Endothelial cell of umbilical vein (primary cell): ENCODE measurements at regions not wholly inside any gene's neighbourhood (a gene's known extent, or its start where the extent isn't known, plus 50 kb on each side); places are given as distances from the start of the nearest gene placed in this dataset.
"Not testable (repeated sequence)": the region's sequence is repeated elsewhere in the genome, so short reads cannot be mapped to it uniquely, and the experiment has no call there.

ENCODE experiments used
- BruUV-seq: library from RNA; stranded (reverse); fragments of 400-500 nt; replicated peaks from 2 replicates; lab custom pipeline; 2021; lab: Mats Ljungman, UMichigan
- CTCF ChIA-PET: fragments of 300-600, 350-600 bp; sonication (Branson Sonifier 250); formaldehyde crosslinking; loops from one replicate; lab custom pipeline; 2021; ENCODE audit warnings: antibody characterized with exemption, inconsistent platforms; lab: Charles Lee
- POLR2A ChIA-PET: fragments of 300-600, 350-600 bp; sonication (Branson Sonifier 250); formaldehyde crosslinking; loops from one replicate; lab custom pipeline; 2021; ENCODE audit warnings: antibody characterized with exemption, inconsistent platforms; lab: Charles Lee
- DNase-seq: peaks from one replicate; pipeline ENCODE4 v3.0.0-alpha.2; 2011; ENCODE audit warnings: low read depth, low spot score
- FAIRE-seq: peaks from 2 replicates; lab custom pipeline; 2011; peaks lifted over from hg19 to GRCh38; lab: Jason Lieb, UNC
- H2AFZ ChIP-seq: 2 replicates; pipeline ENCODE4 v1.6.0; 2012; ENCODE audit warnings: low read depth, low read length, control low read depth, inconsistent platforms
- H3K27ac ChIP-seq: 2 replicates; pipeline ENCODE4 v1.5.1; 2011; ENCODE audit warnings: low read depth, mild to moderate bottlenecking, control low read depth, low read length, moderate library complexity; ENCODE audit not compliant: insufficient read depth
- H3K27me3 ChIP-seq, 2 experiments: 2 replicates each; pipeline versions ENCODE4 v1.6.0 to v1.6.1; 2011; ENCODE audit warnings: low read length in 2 of 2, mixed read lengths in 1 of 2; ENCODE audit not compliant: control insufficient read depth in 2 of 2, insufficient read depth in 2 of 2
- H3K36me3 ChIP-seq, 2 experiments: 2 replicates in 1 of 2; 3 replicates in 1 of 2; pipeline ENCODE4 v1.5.1; 2011; ENCODE audit warnings: low read length in 2 of 2, mild to moderate bottlenecking in 1 of 2, moderate library complexity in 1 of 2; ENCODE audit not compliant: control insufficient read depth in 2 of 2, insufficient read depth in 2 of 2; ENCODE audit errors: extremely low read depth in 1 of 2
- H3K4me1 ChIP-seq: 3 replicates; pipeline ENCODE4 v1.5.1; 2011; ENCODE audit warnings: mild to moderate bottlenecking, low read length; ENCODE audit not compliant: control insufficient read depth, insufficient read depth; ENCODE audit errors: extremely low read depth
- H3K4me2 ChIP-seq: 2 replicates; pipeline ENCODE4 v1.6.1; 2011; ENCODE audit warnings: low read length, control low read depth, mixed read lengths; ENCODE audit not compliant: insufficient read depth
- H3K4me3 ChIP-seq, 3 experiments: fragments of 200-600 bp in 1 of 3; sonication (generic), shearing (Covaris generic) in 1 of 3; replicated peaks in 1 of 3; 2 replicates each; pipeline ENCODE4 v1.5.1; 2011 to 2016; ENCODE audit warnings: control low read depth in 3 of 3, low read length in 3 of 3, mild to moderate bottlenecking in 2 of 3, inconsistent platforms in 1 of 3, low read depth in 1 of 3, moderate library complexity in 1 of 3; ENCODE audit not compliant: insufficient read depth in 1 of 3
- H3K79me2 ChIP-seq: 2 replicates; pipeline ENCODE4 v1.6.0; 2012; ENCODE audit warnings: low read length, inconsistent platforms; ENCODE audit not compliant: control insufficient read depth, insufficient read depth
- H3K9ac ChIP-seq: replicated peaks from 2 replicates; pipeline ENCODE3; 2011; ENCODE audit warnings: low read length, control low read depth; ENCODE audit not compliant: insufficient read depth; ENCODE audit errors: extremely low read depth
- H3K9me1 ChIP-seq: replicated peaks from 3 replicates; pipeline ENCODE4 v1.6.0; 2011; ENCODE audit warnings: mild to moderate bottlenecking, low read length; ENCODE audit not compliant: control insufficient read depth, insufficient read depth; ENCODE audit errors: extremely low read depth
- H3K9me3 ChIP-seq: replicated peaks from 2 replicates; pipeline ENCODE4 v1.5.1; 2012; ENCODE audit warnings: low read length, inconsistent platforms; ENCODE audit not compliant: control insufficient read depth, insufficient read depth
- H4K20me1 ChIP-seq: replicated peaks from 2 replicates; pipeline ENCODE3; 2011; ENCODE audit warnings: mild to moderate bottlenecking, low read length; ENCODE audit not compliant: control insufficient read depth, insufficient read depth; ENCODE audit errors: extremely low read depth
- EZH2 ChIP-seq: IDR thresholded peaks from 2 replicates; pipeline ENCODE4 v1.6.1; 2012; ENCODE audit warnings: borderline replicate concordance, low read depth, mild to moderate bottlenecking, moderate library complexity, low read length, inconsistent platforms; ENCODE audit not compliant: severe bottlenecking
- FOS ChIP-seq: IDR thresholded peaks from 2 replicates; pipeline ENCODE4 v1.6.1; 2011; ENCODE audit warnings: mild to moderate bottlenecking, low read length, moderate library complexity, borderline replicate concordance; ENCODE audit not compliant: insufficient read depth
- GATA2 ChIP-seq: IDR thresholded peaks from 2 replicates; pipeline ENCODE4 v1.7.0; 2011; ENCODE audit warnings: low read depth, mild to moderate bottlenecking, moderate library complexity, mixed read lengths, low read length; ENCODE audit not compliant: insufficient read length, insufficient read depth
- JUN ChIP-seq: IDR thresholded peaks from 2 replicates; pipeline ENCODE4 v1.6.1; 2011; ENCODE audit warnings: borderline replicate concordance, low read depth; ENCODE audit not compliant: insufficient read length, insufficient read depth
- MYC ChIP-seq: IDR thresholded peaks from one replicate; pipeline ENCODE4 v1.6.1; 2011; ENCODE audit warnings: mild to moderate bottlenecking, low read depth, low read length
- POLR2A ChIP-seq: IDR thresholded peaks from 2 replicates; pipeline ENCODE4 v1.6.1; 2012; ENCODE audit warnings: low read depth, mild to moderate bottlenecking, control low read depth, low read length
- POLR2AphosphoS5 ChIP-seq: IDR thresholded peaks from 2 replicates; pipeline ENCODE4 v1.6.1; 2012; ENCODE audit warnings: low read depth, mild to moderate bottlenecking, control low read depth, low read length, moderate library complexity; ENCODE audit not compliant: insufficient read depth
- dilution Hi-C: fragments of 300-500 bp; cut with MboI; formaldehyde crosslinking; loops from one replicate; pipeline ENCODE4 v1.15.0; 2019; ENCODE audit warnings: low sequenced_read_pairs; ENCODE audit not compliant: extremely low pct_ligation_motif_present
- intact Hi-C: fragments of 100-400 bp; cut with micrococcal nuclease; formaldehyde crosslinking; loops from one replicate; pipeline ENCODE4 v1.10.0; 2022
- TF ChIP-seq, protein P1 (sequence below): IDR thresholded peaks from 2 replicates; pipeline ENCODE4 v1.6.1; 2011; ENCODE audit not compliant: insufficient read depth, insufficient read length
- TF ChIP-seq, protein P2 (sequence below), 2 donors: IDR thresholded peaks; 1 replicate in 1 of 2; 2 replicates in 1 of 2; pipeline ENCODE4 v1.5.1; 2011; ENCODE audit warnings: low read length in 2 of 2, mild to moderate bottlenecking in 2 of 2, moderate library complexity in 2 of 2, control low read depth in 1 of 2, inconsistent platforms in 1 of 2, low read depth in 1 of 2; ENCODE audit not compliant: insufficient read depth in 1 of 2; ENCODE audit errors: extremely low read depth in 1 of 2

DNA sequence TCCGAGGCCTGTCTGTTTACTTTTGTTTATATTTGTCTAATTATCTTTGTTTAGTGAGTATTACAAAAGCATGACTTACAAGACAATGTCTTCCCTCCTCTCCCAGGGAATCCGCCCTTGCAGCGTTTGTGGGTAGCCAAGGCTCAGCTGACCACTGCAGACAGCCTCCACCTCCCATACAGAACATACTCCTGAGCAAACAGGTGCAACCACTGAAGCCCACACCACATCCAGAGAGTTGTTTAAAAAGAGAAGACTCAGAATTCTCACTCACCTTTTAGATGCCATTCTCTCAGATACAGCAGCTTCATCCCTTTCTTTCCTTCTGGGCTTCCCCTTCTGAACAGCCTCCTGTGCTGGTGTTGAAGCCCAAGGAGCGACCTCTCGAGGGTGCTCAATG lies 103.5 kb upstream of the TMPRSS2 start:
- Histone ChIP-seq H3K4me1 (no peaks in the 10 kb centered on the region), H3K79me2 (no peaks in the 10 kb centered on the region), H3K4me2 (no peak overlapping the region), H3K9me1 (no peaks in the 10 kb centered on the region), H3K9me3 (no peaks in the 10 kb centered on the region), H2AFZ (no peak overlapping the region), H3K27me3 (no peaks in the 10 kb centered on the region), H3K9ac (no peak overlapping the region), H3K27ac (no peak overlapping the region), H3K4me3 (no peak overlapping the region), H4K20me1 (no peaks in the 10 kb centered on the region), H3K36me3 (no peaks in the 10 kb centered on the region)
- dilution Hi-C loops (no loop called here), intact Hi-C loops (no loop called here)
- ChIA-PET POLR2A (no interaction called here), CTCF (interaction anchor here (2.1 to 3.0 kb wide), 4 partner anchors 157 to 496 kb away, joined by 10 to 94 read pairs (median 15); no protein-coding TSS in a partner anchor)
- FAIRE-seq (no peak), DNase-seq (no peak)
- TF ChIP-seq FOS (no peak), MYC (no peak), POLR2AphosphoS5 (no peak), JUN (no peak), EZH2 (no peak), GATA2 (no peak), POLR2A (no peak)
- TF ChIP-seq, protein P1, sequence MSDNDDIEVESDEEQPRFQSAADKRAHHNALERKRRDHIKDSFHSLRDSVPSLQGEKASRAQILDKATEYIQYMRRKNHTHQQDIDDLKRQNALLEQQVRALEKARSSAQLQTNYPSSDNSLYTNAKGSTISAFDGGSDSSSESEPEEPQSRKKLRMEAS: no peak
- TF ChIP-seq, protein P2, sequence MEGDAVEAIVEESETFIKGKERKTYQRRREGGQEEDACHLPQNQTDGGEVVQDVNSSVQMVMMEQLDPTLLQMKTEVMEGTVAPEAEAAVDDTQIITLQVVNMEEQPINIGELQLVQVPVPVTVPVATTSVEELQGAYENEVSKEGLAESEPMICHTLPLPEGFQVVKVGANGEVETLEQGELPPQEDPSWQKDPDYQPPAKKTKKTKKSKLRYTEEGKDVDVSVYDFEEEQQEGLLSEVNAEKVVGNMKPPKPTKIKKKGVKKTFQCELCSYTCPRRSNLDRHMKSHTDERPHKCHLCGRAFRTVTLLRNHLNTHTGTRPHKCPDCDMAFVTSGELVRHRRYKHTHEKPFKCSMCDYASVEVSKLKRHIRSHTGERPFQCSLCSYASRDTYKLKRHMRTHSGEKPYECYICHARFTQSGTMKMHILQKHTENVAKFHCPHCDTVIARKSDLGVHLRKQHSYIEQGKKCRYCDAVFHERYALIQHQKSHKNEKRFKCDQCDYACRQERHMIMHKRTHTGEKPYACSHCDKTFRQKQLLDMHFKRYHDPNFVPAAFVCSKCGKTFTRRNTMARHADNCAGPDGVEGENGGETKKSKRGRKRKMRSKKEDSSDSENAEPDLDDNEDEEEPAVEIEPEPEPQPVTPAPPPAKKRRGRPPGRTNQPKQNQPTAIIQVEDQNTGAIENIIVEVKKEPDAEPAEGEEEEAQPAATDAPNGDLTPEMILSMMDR (IDR thresholded peaks at IDR 0.05; ENCODE audit: extremely low read depth in 1 of 2, insufficient read depth in 1 of 2, low read depth in 1 of 2, low read length in 2 of 2): no peak
- no TSS peak for BruUV-seq

DNA sequence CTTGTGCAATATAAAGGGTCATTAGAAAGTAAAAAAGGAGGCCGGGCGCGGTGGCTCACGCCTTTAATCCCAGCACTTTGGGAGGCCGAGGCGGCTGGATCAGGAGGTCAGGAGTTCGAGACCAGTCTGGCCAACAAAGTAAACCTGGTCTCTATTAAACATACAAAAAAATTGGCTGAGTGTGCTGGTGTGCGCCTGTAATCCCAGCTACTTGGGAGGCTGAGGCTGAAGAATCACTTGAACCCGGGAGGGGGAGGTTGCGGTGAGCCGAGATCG lies 102.8 kb upstream of the TMPRSS2 start:
- H3K36me3 ChIP-seq, H3K9me3 ChIP-seq, H2AFZ ChIP-seq, H3K4me1 ChIP-seq, H3K9me1 ChIP-seq, POLR2A ChIA-PET, H3K79me2 ChIP-seq, BruUV-seq, H3K27ac ChIP-seq, H3K9ac ChIP-seq, DNase-seq, FAIRE-seq, H3K4me3 ChIP-seq, H3K27me3 ChIP-seq, dilution Hi-C loops, H4K20me1 ChIP-seq, H3K4me2 ChIP-seq: not testable (repeated sequence)
- intact Hi-C loops: loop anchor here (1.0 kb wide), 1 partner anchor 327 kb away; no protein-coding TSS in a partner anchor
- CTCF ChIA-PET: interaction anchor here (0.6 to 3.0 kb wide), 7 partner anchors 166 to 507 kb away, joined by 3 to 94 read pairs (median 10); no protein-coding TSS in a partner anchor
